ENCODE measurements at regions not wholly inside any gene's neighbourhood (a gene's known extent, or its start where the extent isn't known, plus 50 kb on each side); places are given as distances from the start of the nearest gene placed in this dataset.

GRCh38 chr10:61188691-61189090 lies 244.7 kb upstream of the RHOBTB1 start:
- no peak for TF ChIP-seq ZBTB7A (IDR thresholded peaks at IDR 0.05; ENCODE audit: low read depth)
- no peak for TF ChIP-seq YY1 (IDR thresholded peaks at IDR 0.05; ENCODE audit: low read depth)
- TF ChIP-seq MAX (IDR thresholded peaks at IDR 0.05), result no peak
- no peak for TF ChIP-seq RAD21 (IDR thresholded peaks at IDR 0.05; ENCODE audit: low read depth)
- no peak for TF ChIP-seq TEAD4 (IDR thresholded peaks at IDR 0.05)
- no peak for TF ChIP-seq EP300 (IDR thresholded peaks at IDR 0.05; ENCODE audit: borderline replicate concordance)
- no peak for TF ChIP-seq TCF12 (IDR thresholded peaks at IDR 0.05; ENCODE audit: low read depth)
- no peak for TF ChIP-seq TAF1 (IDR thresholded peaks at IDR 0.05; ENCODE audit: low read depth)
- no peak for TF ChIP-seq CEBPB (IDR thresholded peaks at IDR 0.05)
- no peak for TF ChIP-seq FOXM1 (IDR thresholded peaks at IDR 0.05; ENCODE audit: borderline replicate concordance, low read depth)
- TF ChIP-seq CREB1 (IDR thresholded peaks at IDR 0.05; ENCODE audit: low read depth), result no peak
- TF ChIP-seq REST (IDR thresholded peaks at IDR 0.05; ENCODE audit: low read depth), result no peak
- TF ChIP-seq NFIC (IDR thresholded peaks at IDR 0.05), result no peak
- TF ChIP-seq EGR1 (IDR thresholded peaks at IDR 0.05), result no peak
